ENCODE measurements at regions not wholly inside any gene's neighbourhood (a gene's known extent, or its start where the extent isn't known, plus 50 kb on each side); places are given as distances from the start of the nearest gene placed in this dataset.

DNA sequence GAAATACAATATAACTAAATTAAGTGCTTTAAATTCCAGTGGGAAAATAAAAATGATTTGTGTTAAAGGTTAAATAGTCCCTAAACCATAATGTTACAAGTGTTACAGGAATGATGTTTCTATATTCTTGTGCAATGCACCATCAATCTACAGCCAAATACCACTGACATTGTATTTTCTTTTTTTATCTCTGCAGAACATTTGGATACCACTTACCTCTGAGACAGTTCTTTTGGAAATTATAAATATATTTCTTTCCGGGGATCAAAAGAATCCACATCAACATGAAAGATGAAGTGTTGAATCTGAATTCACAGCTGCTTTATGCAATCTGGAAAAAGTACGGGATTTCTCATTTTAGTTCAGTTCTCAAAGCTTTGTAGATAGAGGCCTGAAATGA lies 518.3 kb upstream of the AGA start:
- no peak overlapping the region for H3K4me3 ChIP-seq (ENCODE audit: low read depth, low read length, poor library complexity, severe bottlenecking)
- TF ChIP-seq, protein P1, sequence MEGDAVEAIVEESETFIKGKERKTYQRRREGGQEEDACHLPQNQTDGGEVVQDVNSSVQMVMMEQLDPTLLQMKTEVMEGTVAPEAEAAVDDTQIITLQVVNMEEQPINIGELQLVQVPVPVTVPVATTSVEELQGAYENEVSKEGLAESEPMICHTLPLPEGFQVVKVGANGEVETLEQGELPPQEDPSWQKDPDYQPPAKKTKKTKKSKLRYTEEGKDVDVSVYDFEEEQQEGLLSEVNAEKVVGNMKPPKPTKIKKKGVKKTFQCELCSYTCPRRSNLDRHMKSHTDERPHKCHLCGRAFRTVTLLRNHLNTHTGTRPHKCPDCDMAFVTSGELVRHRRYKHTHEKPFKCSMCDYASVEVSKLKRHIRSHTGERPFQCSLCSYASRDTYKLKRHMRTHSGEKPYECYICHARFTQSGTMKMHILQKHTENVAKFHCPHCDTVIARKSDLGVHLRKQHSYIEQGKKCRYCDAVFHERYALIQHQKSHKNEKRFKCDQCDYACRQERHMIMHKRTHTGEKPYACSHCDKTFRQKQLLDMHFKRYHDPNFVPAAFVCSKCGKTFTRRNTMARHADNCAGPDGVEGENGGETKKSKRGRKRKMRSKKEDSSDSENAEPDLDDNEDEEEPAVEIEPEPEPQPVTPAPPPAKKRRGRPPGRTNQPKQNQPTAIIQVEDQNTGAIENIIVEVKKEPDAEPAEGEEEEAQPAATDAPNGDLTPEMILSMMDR (conservative IDR thresholded peaks at IDR 0.05; ENCODE audit: low read depth, low read length) = no peak
- TF ChIP-seq EZH2 (IDR thresholded peaks at IDR 0.05; ENCODE audit: borderline replicate concordance, low read depth, low read length, poor library complexity, severe bottlenecking) = no peak
- intact Hi-C loops (cut with micrococcal nuclease; ENCODE audit: unreplicated experiment) = no loop called here
- no peaks in the 10 kb centered on the region for H3K27me3 ChIP-seq (replicated peaks; ENCODE audit: insufficient read depth, low read depth, low read length, poor library complexity)
- CTCF ChIA-PET = no interaction called here
- no peaks in the 10 kb centered on the region for H3K9me3 ChIP-seq (ENCODE audit: low read depth, low read length, poor library complexity, severe bottlenecking)
- H3K4me1 ChIP-seq (ENCODE audit: insufficient read depth, low read length, poor library complexity, severe bottlenecking) = no peaks in the 10 kb centered on the region
- DNase-seq (ENCODE audit: low spot score) = no peak
- no peaks in the 10 kb centered on the region for H3K36me3 ChIP-seq (ENCODE audit: insufficient read depth, low read length, poor library complexity, severe bottlenecking)
- BruUV-seq (replicated peaks) = no TSS peak
- POLR2A ChIA-PET (ENCODE audit: low non-redundant PET) = no interaction called here
- no peak overlapping the region for H3K27ac ChIP-seq (ENCODE audit: low read depth, low read length, poor library complexity, severe bottlenecking)

DNA sequence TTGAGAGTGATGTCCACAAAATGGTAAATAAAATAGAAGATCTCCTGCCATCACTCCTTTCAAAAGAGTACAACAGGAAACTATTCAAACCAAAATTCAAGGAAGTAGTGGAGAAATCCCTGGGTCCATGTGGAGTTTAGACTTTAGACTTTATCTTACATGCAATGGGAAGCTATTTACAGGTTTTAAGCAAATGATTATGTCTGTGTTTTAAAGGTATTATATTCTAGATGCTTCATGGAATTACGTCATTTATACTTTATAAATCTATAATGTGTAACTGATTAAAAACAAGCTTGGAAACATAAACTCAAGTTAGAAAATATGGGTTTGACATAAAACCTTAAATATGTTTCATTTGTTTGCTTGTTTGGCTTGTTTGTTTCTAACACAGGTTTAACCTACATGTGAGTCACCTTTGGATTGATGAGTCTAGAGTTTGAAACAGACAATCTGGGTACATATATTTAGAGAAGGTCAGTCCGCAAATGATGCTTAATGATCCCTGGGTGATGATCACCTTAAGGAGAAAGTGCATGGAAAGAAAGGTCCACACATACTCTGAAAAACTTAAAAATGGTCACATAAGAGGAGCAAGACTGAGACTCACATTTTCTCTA lies 519.6 kb upstream of the AGA start:
- DNase-seq (ENCODE audit: low spot score) = no peak
- ChIA-PET POLR2A (ENCODE audit: low non-redundant PET) (no interaction called here), CTCF (no interaction called here)
- intact Hi-C loops (cut with micrococcal nuclease; ENCODE audit: unreplicated experiment) = no loop called here
- Histone ChIP-seq H3K36me3 (ENCODE audit: insufficient read depth, low read length, poor library complexity, severe bottlenecking) (no peaks in the 10 kb centered on the region), H3K9me3 (ENCODE audit: low read depth, low read length, poor library complexity, severe bottlenecking) (no peaks in the 10 kb centered on the region), H3K27me3 (replicated peaks; ENCODE audit: insufficient read depth, low read depth, low read length, poor library complexity) (no peaks in the 10 kb centered on the region), H3K4me1 (ENCODE audit: insufficient read depth, low read length, poor library complexity, severe bottlenecking) (no peaks in the 10 kb centered on the region), H3K4me3 (ENCODE audit: low read depth, low read length, poor library complexity, severe bottlenecking) (no peak overlapping the region), H3K27ac (ENCODE audit: low read depth, low read length, poor library complexity, severe bottlenecking) (no peak overlapping the region)
- TF ChIP-seq, protein P1 (conservative IDR thresholded peaks at IDR 0.05; ENCODE audit: low read depth, low read length) = no peak
- TF ChIP-seq EZH2 (IDR thresholded peaks at IDR 0.05; ENCODE audit: borderline replicate concordance, low read depth, low read length, poor library complexity, severe bottlenecking) = no peak
- BruUV-seq (replicated peaks) = no TSS peak

DNA sequence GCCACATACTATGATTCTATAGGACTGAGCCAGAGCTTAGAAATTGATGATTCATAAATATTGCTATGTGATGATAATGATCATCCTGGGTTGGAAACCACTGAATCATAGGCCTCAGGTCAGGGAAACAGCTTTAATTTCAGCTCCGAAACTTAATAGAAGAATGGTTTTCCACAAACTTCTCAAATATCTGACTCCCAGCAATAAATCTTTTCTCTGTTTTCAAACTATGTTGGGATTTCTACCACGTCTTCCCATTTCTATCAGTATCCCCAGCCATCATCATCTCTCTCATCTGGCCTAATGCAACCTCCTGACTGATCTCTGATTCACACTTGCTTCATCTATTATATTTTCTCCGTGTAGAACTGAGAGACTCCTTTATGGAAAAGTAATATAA lies 521.8 kb upstream of the AGA start:
- Histone ChIP-seq H3K4me3 (ENCODE audit: low read depth, low read length, poor library complexity, severe bottlenecking) (no peak overlapping the region), H3K9me3 (ENCODE audit: low read depth, low read length, poor library complexity, severe bottlenecking) (no peaks in the 10 kb centered on the region), H3K27me3 (replicated peaks; ENCODE audit: insufficient read depth, low read depth, low read length, poor library complexity) (no peaks in the 10 kb centered on the region), H3K4me1 (ENCODE audit: insufficient read depth, low read length, poor library complexity, severe bottlenecking) (no peaks in the 10 kb centered on the region), H3K36me3 (ENCODE audit: insufficient read depth, low read length, poor library complexity, severe bottlenecking) (no peaks in the 10 kb centered on the region), H3K27ac (ENCODE audit: low read depth, low read length, poor library complexity, severe bottlenecking) (no peak overlapping the region)
- TF ChIP-seq, protein P1 (conservative IDR thresholded peaks at IDR 0.05; ENCODE audit: low read depth, low read length) = no peak
- TF ChIP-seq EZH2 (IDR thresholded peaks at IDR 0.05; ENCODE audit: borderline replicate concordance, low read depth, low read length, poor library complexity, severe bottlenecking) = no peak
- ChIA-PET CTCF (no interaction called here), POLR2A (ENCODE audit: low non-redundant PET) (no interaction called here)
- BruUV-seq (replicated peaks) = no TSS peak
- no peak for DNase-seq (ENCODE audit: low spot score)
- intact Hi-C loops (cut with micrococcal nuclease; ENCODE audit: unreplicated experiment) = no loop called here
